Memory B cell (primary cell): ENCODE measurements at regions not wholly inside any gene's neighbourhood (a gene's known extent, or its start where the extent isn't known, plus 50 kb on each side); places are given as distances from the start of the nearest gene placed in this dataset.
"Not testable (repeated sequence)": the region's sequence is repeated elsewhere in the genome, so short reads cannot be mapped to it uniquely, and the experiment has no call there.

Experiments
- ATAC-seq: fragments of 150-1000 bp; cut with Tn5 transposase; 2 replicates; pipeline ENCODE4 v1.10.0; 2021; ENCODE audit warnings: low read depth, mild to moderate bottlenecking, moderate library complexity
- DNase-seq, 2 donors: peaks; one replicate each; pipeline ENCODE4 v3.0.0; 2022; ENCODE audit warnings: low spot score in 2 of 2
- H3K27ac Mint-ChIP-seq: one replicate; pipeline ENCODE4 v1.8.0; 2022; ENCODE audit warnings: mild to moderate bottlenecking, moderate library complexity, mixed read lengths
- H3K27me3 Mint-ChIP-seq: one replicate; pipeline ENCODE4 v1.8.0; 2022; ENCODE audit warnings: mixed read lengths
- H3K36me3 Mint-ChIP-seq: one replicate; pipeline ENCODE4 v1.8.0; 2022; ENCODE audit warnings: mild to moderate bottlenecking, mixed read lengths
- H3K4me1 Mint-ChIP-seq: one replicate; pipeline ENCODE4 v1.8.0; 2022; ENCODE audit warnings: mixed read lengths
- H3K4me3 Mint-ChIP-seq: one replicate; pipeline ENCODE4 v1.8.0; 2022; ENCODE audit warnings: mild to moderate bottlenecking, moderate library complexity, mixed read lengths
- H3K9me3 Mint-ChIP-seq: one replicate; pipeline ENCODE4 v1.8.0; 2022; ENCODE audit warnings: mixed read lengths

GRCh38 chr19:30825505-30825904, 453.3 kb downstream of the ZNF536 start:
- H3K27me3 Mint-ChIP-seq = not testable (repeated sequence)

GRCh38 chr19:30824809-30825208, 452.6 kb downstream of the ZNF536 start:
- DNase-seq (no peak), ATAC-seq (no peak)
- H3K4me3 Mint-ChIP-seq = no peak overlapping the region
- H3K27me3 Mint-ChIP-seq = no peaks in the 10 kb centered on the region
- H3K36me3 Mint-ChIP-seq = no peaks in the 10 kb centered on the region
- H3K9me3 Mint-ChIP-seq = peaks cover 7% of the 10 kb centered on the region
- H3K27ac Mint-ChIP-seq = no peak overlapping the region
- H3K4me1 Mint-ChIP-seq = no peaks in the 10 kb centered on the region

More at GRCh38 chr19:30825505-30825904, 453.3 kb downstream of the ZNF536 start:
- not testable (repeated sequence) for H3K4me3 Mint-ChIP-seq, H3K4me1 Mint-ChIP-seq, DNase-seq, H3K27ac Mint-ChIP-seq, H3K36me3 Mint-ChIP-seq, H3K9me3 Mint-ChIP-seq, ATAC-seq

DNA sequence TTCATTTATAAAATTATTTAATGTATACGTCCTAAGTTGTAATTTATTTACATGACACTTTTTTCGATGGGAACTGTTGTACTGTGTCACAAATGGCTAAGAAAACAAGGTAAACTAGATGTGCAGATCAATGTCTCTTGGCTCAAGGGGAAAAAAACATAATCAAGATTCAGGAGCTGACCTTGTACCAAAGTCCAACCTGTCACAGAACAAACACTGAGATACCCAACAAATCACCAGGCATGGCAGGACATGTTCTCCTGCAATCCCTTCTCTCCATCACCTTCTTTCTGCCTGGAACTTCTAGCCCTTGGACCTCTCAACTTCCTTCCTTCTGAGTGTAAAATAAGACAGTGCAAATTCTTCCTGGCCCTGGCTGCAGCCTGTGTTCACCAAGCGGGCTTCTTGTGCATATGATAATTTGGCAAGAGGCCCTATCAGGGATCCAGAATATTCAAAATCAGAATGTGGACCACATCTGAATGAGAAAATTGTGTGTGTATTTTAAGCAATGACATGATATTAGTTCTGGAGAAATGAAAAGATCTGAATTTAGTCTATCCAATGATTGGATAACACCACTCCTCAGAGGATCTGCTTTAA, 445.9 kb downstream of the ZNF536 start:
- Mint-ChIP-seq H3K9me3 (peaks cover 20% of the 10 kb centered on the region), H3K4me1 (no peaks in the 10 kb centered on the region), H3K27ac (no peak overlapping the region), H3K27me3 (peaks cover 4% of the 10 kb centered on the region), H3K4me3 (no peak overlapping the region), H3K36me3 (peaks cover 1% of the 10 kb centered on the region)
- no peak for ATAC-seq
- DNase-seq = no peak

DNA sequence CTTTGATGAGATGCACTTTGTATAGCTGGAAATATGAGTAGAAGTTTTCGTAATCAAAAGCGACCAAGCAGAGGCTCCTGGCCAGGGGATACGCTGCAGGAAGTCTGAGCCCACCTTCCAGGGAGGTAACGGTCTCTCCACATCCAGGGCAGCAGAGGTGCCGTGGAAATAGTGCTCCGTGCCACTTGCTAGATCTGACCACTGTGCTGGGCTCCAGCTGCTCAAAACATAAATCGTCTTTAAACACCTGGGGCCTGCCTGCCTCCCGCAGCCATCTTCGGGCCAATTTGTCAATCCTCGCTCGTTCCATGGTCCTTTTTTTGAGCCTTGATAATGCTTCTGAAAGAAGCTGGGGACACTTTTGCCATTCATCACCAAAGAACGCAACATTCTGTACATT, 445.0 kb downstream of the ZNF536 start:
- Mint-ChIP-seq H3K36me3 (peaks cover 1% of the 10 kb centered on the region), H3K4me3 (no peak overlapping the region), H3K4me1 (no peaks in the 10 kb centered on the region), H3K9me3 (peaks cover 20% of the 10 kb centered on the region), H3K27me3 (peaks cover 4% of the 10 kb centered on the region), H3K27ac (no peak overlapping the region)
- ATAC-seq = no peak
- DNase-seq = no peak

GRCh38 chr19:30815889-30816580, 443.9 kb downstream of the ZNF536 start:
- no peak for ATAC-seq

GRCh38 chr19:30812099-30812678, 440.0 kb downstream of the ZNF536 start:
- DNase-seq (no peak), ATAC-seq (no peak)
- Mint-ChIP-seq H3K27ac (no peak overlapping the region), H3K4me1 (no peaks in the 10 kb centered on the region), H3K36me3 (peaks cover 1% of the 10 kb centered on the region), H3K27me3 (peaks cover 3% of the 10 kb centered on the region), H3K9me3 (peaks cover 19% of the 10 kb centered on the region), H3K4me3 (no peak overlapping the region)

More at GRCh38 chr19:30815889-30816580, 443.9 kb downstream of the ZNF536 start:
- peaks cover 22% of the 10 kb centered on the region for H3K9me3 Mint-ChIP-seq
- no peaks in the 10 kb centered on the region for H3K4me1 Mint-ChIP-seq
- no peak for DNase-seq
- no peak overlapping the region for H3K4me3 Mint-ChIP-seq
- H3K36me3 Mint-ChIP-seq = peaks cover 1% of the 10 kb centered on the region
- no peak overlapping the region for H3K27ac Mint-ChIP-seq
- H3K27me3 Mint-ChIP-seq = peaks cover 4% of the 10 kb centered on the region

GRCh38 chr19:30811397-30812098, 439.4 kb downstream of the ZNF536 start:
- no peak overlapping the region for H3K4me3 Mint-ChIP-seq
- DNase-seq = no peak
- ATAC-seq = no peak
- H3K36me3 Mint-ChIP-seq = peaks cover 1% of the 10 kb centered on the region
- no peak overlapping the region for H3K27ac Mint-ChIP-seq
- H3K9me3 Mint-ChIP-seq = peaks cover 18% of the 10 kb centered on the region
- peaks cover 3% of the 10 kb centered on the region for H3K27me3 Mint-ChIP-seq
- H3K4me1 Mint-ChIP-seq = no peaks in the 10 kb centered on the region

DNA sequence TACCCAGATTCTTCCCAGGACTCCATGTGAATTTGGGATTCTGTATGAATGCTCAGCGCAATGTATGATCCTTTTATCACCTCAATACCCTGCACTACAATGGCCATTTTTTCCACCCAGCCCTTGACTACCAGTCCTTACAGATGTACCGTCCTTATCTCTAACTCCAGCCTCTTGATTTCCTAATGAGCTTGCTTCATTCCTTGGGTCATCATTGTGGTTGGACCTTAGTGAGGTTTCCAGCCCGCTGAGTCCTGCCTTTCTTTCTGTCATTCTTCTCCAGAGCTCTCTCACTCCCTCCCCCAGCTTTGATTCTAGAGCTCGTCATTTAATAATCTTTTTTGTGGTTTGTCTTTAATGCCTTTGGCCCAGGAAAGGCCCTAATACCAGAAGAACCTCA, 438.5 kb downstream of the ZNF536 start:
- Mint-ChIP-seq H3K27me3 (no peaks in the 10 kb centered on the region), H3K4me1 (no peaks in the 10 kb centered on the region), H3K9me3 (peaks cover 12% of the 10 kb centered on the region), H3K36me3 (peaks cover 1% of the 10 kb centered on the region), H3K27ac (no peak overlapping the region), H3K4me3 (no peak overlapping the region)
- DNase-seq (no peak), ATAC-seq (no peak)

DNA sequence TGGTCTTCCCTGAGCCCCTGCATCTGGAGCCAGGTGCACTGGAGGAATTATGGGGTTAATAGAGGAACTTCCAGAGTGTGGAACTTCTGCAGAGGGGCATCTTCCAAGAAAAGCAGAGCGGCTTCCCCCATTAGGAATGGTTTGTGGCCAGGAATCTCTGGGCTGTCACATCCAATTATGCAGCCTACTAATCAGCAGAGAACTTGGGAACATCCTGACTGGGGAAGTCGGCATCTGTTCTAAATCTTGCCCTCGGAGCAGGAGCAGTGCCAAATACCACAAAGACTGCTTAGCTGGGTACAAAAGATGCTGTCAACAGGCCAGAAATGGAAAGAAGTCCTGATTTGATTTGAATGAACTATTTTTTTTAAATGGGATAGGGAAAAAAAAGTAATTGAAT, 435.1 kb downstream of the ZNF536 start:
- Mint-ChIP-seq H3K4me1 (no peaks in the 10 kb centered on the region), H3K27me3 (no peaks in the 10 kb centered on the region), H3K9me3 (peaks cover 4% of the 10 kb centered on the region)

DNA sequence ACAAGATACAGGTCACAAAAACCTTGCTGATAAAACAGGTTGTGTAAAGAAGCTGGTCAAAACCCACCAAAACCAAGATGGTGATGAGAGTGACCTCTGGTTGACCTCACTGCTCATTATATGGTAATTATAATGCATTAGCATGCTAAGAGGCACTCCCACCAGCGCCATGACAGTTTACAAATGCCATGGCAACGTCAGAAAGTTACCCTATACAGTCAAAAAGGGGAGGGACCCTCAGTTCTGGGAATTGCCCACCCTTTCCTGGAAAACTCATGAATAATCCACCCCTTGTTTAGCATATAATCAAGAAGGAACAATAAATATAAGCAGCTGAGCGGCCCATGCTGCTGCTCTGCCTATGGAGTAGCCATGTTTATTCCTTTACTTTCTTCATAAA, 434.1 kb downstream of the ZNF536 start:
- H3K4me3 Mint-ChIP-seq = no peak overlapping the region
- no peak overlapping the region for H3K27ac Mint-ChIP-seq
- no peaks in the 10 kb centered on the region for H3K4me1 Mint-ChIP-seq
- H3K27me3 Mint-ChIP-seq = no peaks in the 10 kb centered on the region
- no peaks in the 10 kb centered on the region for H3K36me3 Mint-ChIP-seq
- ATAC-seq (no peak), DNase-seq (no peak)
- peaks cover 2% of the 10 kb centered on the region for H3K9me3 Mint-ChIP-seq

More for the DNA sequence above, 435.1 kb downstream of the ZNF536 start:
- no peak overlapping the region for H3K27ac Mint-ChIP-seq
- H3K4me3 Mint-ChIP-seq = no peak overlapping the region
- H3K36me3 Mint-ChIP-seq = no peaks in the 10 kb centered on the region
- ATAC-seq (no peak), DNase-seq (no peak)

DNA sequence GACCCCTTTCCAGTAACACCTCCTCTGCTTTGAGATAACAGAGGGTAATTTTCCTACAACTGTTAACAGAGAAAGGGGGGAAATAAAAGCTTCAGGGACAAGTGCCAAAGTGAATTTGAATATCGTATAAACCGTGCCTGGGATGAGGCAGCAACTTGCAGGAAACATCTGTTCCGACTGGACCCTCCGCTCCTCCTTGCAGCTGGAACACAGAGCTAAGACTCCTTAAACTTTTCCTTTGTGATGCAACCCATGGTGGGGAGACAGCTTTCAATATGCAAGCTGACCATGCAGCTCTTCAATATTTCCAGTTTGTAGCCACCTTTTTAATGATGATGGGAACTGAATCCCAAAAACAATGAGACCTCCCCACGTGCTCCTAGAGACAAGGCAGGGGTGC, 432.6 kb downstream of the ZNF536 start:
- H3K9me3 Mint-ChIP-seq = peaks cover 2% of the 10 kb centered on the region
- H3K27ac Mint-ChIP-seq = no peak overlapping the region
- H3K4me1 Mint-ChIP-seq = no peaks in the 10 kb centered on the region
- no peaks in the 10 kb centered on the region for H3K36me3 Mint-ChIP-seq
- DNase-seq (no peak), ATAC-seq (no peak)
- no peak overlapping the region for H3K4me3 Mint-ChIP-seq
- no peaks in the 10 kb centered on the region for H3K27me3 Mint-ChIP-seq

DNA sequence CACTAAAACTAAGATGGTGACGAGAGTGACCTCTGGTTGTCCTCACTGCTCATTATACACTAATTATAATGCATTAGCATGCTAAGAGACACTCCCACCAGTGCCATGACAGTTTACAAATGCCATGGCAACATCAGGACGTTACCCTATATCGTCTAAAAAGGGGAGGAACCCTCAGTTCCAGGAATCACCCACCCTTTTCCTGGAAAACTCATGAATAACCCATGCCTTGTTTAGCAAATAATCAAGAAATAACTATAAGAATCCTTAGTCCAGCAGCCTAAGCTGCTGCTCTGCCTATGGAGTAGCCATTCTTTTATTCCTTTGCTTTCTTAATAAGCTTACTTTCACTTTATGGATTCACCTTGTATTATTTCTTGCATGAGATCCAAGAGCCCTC, 432.1 kb downstream of the ZNF536 start:
- DNase-seq, H3K4me3 Mint-ChIP-seq, H3K27me3 Mint-ChIP-seq, H3K27ac Mint-ChIP-seq, ATAC-seq, H3K36me3 Mint-ChIP-seq, H3K4me1 Mint-ChIP-seq, H3K9me3 Mint-ChIP-seq: not testable (repeated sequence)

DNA sequence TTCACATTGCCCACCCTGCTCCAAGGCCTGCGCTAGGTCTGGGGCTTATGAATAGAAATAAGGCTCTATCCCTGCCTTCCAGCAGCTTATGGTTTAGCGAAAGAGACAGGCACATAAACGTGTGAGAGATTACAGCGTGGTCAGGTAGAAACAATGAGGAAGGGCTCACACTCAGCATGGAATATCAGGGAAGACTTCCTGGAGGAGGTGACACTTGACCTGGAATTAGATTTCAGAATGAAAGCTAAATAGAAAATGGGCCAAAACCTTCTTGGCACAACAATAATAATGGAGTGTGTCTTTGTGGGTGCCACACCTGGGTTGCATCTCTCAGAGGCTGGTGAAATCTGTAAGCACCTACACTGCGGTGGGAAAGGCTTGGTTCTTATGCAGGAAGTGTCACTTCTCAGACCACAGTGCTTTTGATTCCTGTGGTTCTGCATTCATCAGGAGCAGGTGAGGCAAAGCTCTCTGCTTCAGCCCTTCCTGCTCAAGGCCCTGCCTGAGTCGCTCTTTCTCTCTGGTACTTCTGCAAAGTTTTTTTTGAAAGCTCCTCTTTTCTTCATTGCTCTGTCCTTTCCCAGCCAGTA, 430.3 kb downstream of the ZNF536 start:
- H3K4me3 Mint-ChIP-seq = no peak overlapping the region
- H3K9me3 Mint-ChIP-seq = no peaks in the 10 kb centered on the region
- H3K4me1 Mint-ChIP-seq = no peaks in the 10 kb centered on the region
- H3K27me3 Mint-ChIP-seq = no peaks in the 10 kb centered on the region
- DNase-seq (no peak), ATAC-seq (no peak)
- no peak overlapping the region for H3K27ac Mint-ChIP-seq
- no peaks in the 10 kb centered on the region for H3K36me3 Mint-ChIP-seq
